K562 (cell line): ENCODE measurements at regions not wholly inside any gene's neighbourhood (a gene's known extent, or its start where the extent isn't known, plus 50 kb on each side); places are given as distances from the start of the nearest gene placed in this dataset.

Experiments
- ATAC-seq: fragments of 200-7000 bp; cut with Tn5 transposase; 3 replicates; pipeline ENCODE4 v1.9.1; 2020; ENCODE audit warnings: moderate library complexity
- BruUV-seq: library from RNA; stranded (reverse); fragments of 400-500 nt; replicated peaks from 2 replicates; lab custom pipeline; 2021; lab: Mats Ljungman, UMichigan
- CTCF ChIA-PET: fragments of 300-600 bp; formaldehyde crosslinking; extraction: SDS; loops from one replicate; lab custom pipeline; 2021; ENCODE audit warnings: low intra/inter-chr PET ratio; lab: Yijun Ruan, JAX
- POLR2A ChIA-PET: fragments of 300-600, 350-650 bp; sonication (Branson Sonifier 250); formaldehyde crosslinking; extraction: SDS; loops from one replicate; lab custom pipeline; 2021; ENCODE audit warnings: antibody characterized with exemption, inconsistent platforms; lab: Yijun Ruan, JAX
- DNase-seq, 4 experiments: peaks; one replicate each; pipeline versions ENCODE4 v3.0.0 to v3.0.0-alpha.2; 2011 to 2018; ENCODE audit warnings: low spot score in 3 of 4, mixed read lengths in 3 of 4; ENCODE audit errors: extremely low read depth in 1 of 4
- FAIRE-seq: peaks from 2 replicates; lab custom pipeline; 2011; peaks lifted over from hg19 to GRCh38; lab: Jason Lieb, UNC
- H2AFZ ChIP-seq: 2 replicates; pipeline ENCODE4 v1.6.0; 2011; ENCODE audit warnings: low read depth, low read length, control low read depth, inconsistent platforms
- H3K27ac ChIP-seq: fragments of 200-600 bp; 3 replicates; pipeline ENCODE4 v1.8.0; 2011; ENCODE audit warnings: low read depth, mild to moderate bottlenecking, control low read depth, inconsistent platforms, low read length, moderate library complexity, mixed read lengths; ENCODE audit errors: extremely low read depth
- H3K27me3 ChIP-seq, 2 experiments: fragments of 300-600 bp in 1 of 2; 2 replicates in 1 of 2; 3 replicates in 1 of 2; pipeline versions ENCODE4 v1.6.0 to v1.8.0; 2011; ENCODE audit warnings: inconsistent platforms in 2 of 2, low read length in 2 of 2, mild to moderate bottlenecking in 1 of 2, mixed read lengths in 1 of 2, moderate library complexity in 1 of 2; ENCODE audit not compliant: control insufficient read depth in 2 of 2, insufficient read depth in 2 of 2
- H3K36me3 ChIP-seq: fragments of 300-600 bp; 3 replicates; pipeline ENCODE4 v1.8.0; 2011; ENCODE audit warnings: mild to moderate bottlenecking, low read length, inconsistent platforms; ENCODE audit not compliant: control insufficient read depth, insufficient read depth
- H3K4me1 ChIP-seq, 2 experiments: fragments of 200-600 bp in 1 of 2; replicated peaks in 1 of 2; 2 replicates in 1 of 2; 3 replicates in 1 of 2; pipeline versions ENCODE4 v1.5.1 to v1.8.0; 2011; ENCODE audit warnings: inconsistent platforms in 2 of 2, low read length in 2 of 2, mild to moderate bottlenecking in 1 of 2, mixed read lengths in 1 of 2, moderate library complexity in 1 of 2; ENCODE audit not compliant: control insufficient read depth in 2 of 2, insufficient read depth in 2 of 2
- H3K4me2 ChIP-seq: 2 replicates; pipeline ENCODE4 v1.6.1; 2011; ENCODE audit warnings: low read length, control low read depth, inconsistent platforms, mixed read lengths; ENCODE audit not compliant: insufficient read depth
- H3K4me3 ChIP-seq: fragments of 200-600 bp; sonication (generic), shearing (Covaris generic); 2 replicates; pipeline ENCODE4 v1.5.1; 2016; ENCODE audit warnings: control low read depth, inconsistent platforms
- H3K79me2 ChIP-seq: fragments of 200-600 bp; 3 replicates; pipeline ENCODE4 v1.8.0; 2011; ENCODE audit warnings: low read length, inconsistent platforms; ENCODE audit not compliant: control insufficient read depth, insufficient read depth
- H3K9ac ChIP-seq, 2 experiments: 2 replicates each; pipeline versions ENCODE4 v1.6.0 to v1.6.1; 2011; ENCODE audit warnings: low read depth in 2 of 2, low read length in 2 of 2, control low read depth in 1 of 2, inconsistent platforms in 1 of 2, mild to moderate bottlenecking in 1 of 2, mixed read lengths in 1 of 2; ENCODE audit not compliant: insufficient read depth in 1 of 2
- H3K9me1 ChIP-seq: one replicate; pipeline ENCODE4 v1.6.0; 2011; ENCODE audit warnings: inconsistent platforms, mild to moderate bottlenecking, low read length, moderate library complexity; ENCODE audit not compliant: control insufficient read depth, insufficient read depth
- H3K9me3 ChIP-seq: replicated peaks from 2 replicates; pipeline ENCODE4 v1.5.1; 2011; ENCODE audit warnings: low read depth, low read length, inconsistent platforms; ENCODE audit not compliant: control insufficient read depth, insufficient read depth
- H4K20me1 ChIP-seq: replicated peaks from 2 replicates; pipeline ENCODE4 v1.6.1; 2011; ENCODE audit warnings: low read length, inconsistent platforms, mixed read lengths; ENCODE audit not compliant: control insufficient read depth, insufficient read depth
- GTF2A2 ChIP-seq: IDR thresholded peaks from 2 replicates; pipeline ENCODE4 v1.6.1; 2016; ENCODE audit warnings: mild to moderate bottlenecking, missing genetic modification characterization, missing compliant biosample characterization
- MAFG ChIP-seq: fragments of 450-650 bp; conservative IDR thresholded peaks from 2 replicates; pipeline ENCODE4 v1.6.1; 2016; ENCODE audit warnings: missing genetic modification characterization, missing compliant biosample characterization
- MCM2 ChIP-seq: fragments of 450-650 bp; IDR thresholded peaks from 2 replicates; pipeline ENCODE4 v1.6.1; 2017; ENCODE audit warnings: low read depth, mild to moderate bottlenecking
- NFE2L1 ChIP-seq: fragments of 450-650 bp; IDR thresholded peaks from 2 replicates; pipeline ENCODE4 v1.6.1; 2016; ENCODE audit warnings: missing genetic modification characterization, low read depth, mild to moderate bottlenecking, missing compliant biosample characterization, moderate library complexity, borderline replicate concordance
- PML ChIP-seq: IDR thresholded peaks from 2 replicates; pipeline ENCODE4 v1.6.1; 2012; ENCODE audit warnings: low read length, inconsistent platforms
- RBM14 ChIP-seq: fragments of 200-400 bp; formaldehyde crosslinking; IDR thresholded peaks from 2 replicates; pipeline ENCODE4 v1.6.1; 2018; ENCODE audit warnings: low read depth, mild to moderate bottlenecking, low read length, moderate library complexity, borderline replicate concordance; ENCODE audit not compliant: insufficient read depth
- SMAD2 ChIP-seq: fragments of 150-350 bp; IDR thresholded peaks from 2 replicates; pipeline ENCODE4 v1.6.1; 2014; ENCODE audit warnings: low read depth, mild to moderate bottlenecking, low read length
- SNRNP70 ChIP-seq: fragments of 200-400 bp; formaldehyde crosslinking; optimal IDR thresholded peaks from 2 replicates; pipeline ENCODE3; 2017; ENCODE audit warnings: low read depth, low read length
- YBX1 ChIP-seq: fragments of 450-650 bp; IDR thresholded peaks from 2 replicates; pipeline ENCODE4 v1.7.1; 2016; ENCODE audit warnings: mild to moderate bottlenecking
- ZKSCAN3 ChIP-seq: fragments of 250-450 bp; sonication (Bioruptor Pico); IDR thresholded peaks from 2 replicates; pipeline ENCODE4 v1.4.0; 2020
- ZNF3 ChIP-seq: fragments of 250-450 bp; sonication (Bioruptor Pico); IDR thresholded peaks from 2 replicates; pipeline ENCODE4 v1.5.0; 2021; ENCODE audit warnings: mild to moderate bottlenecking, moderate library complexity
- ZNF347 ChIP-seq: fragments of 450-650 bp; formaldehyde crosslinking; IDR thresholded peaks from 2 replicates; pipeline ENCODE4 v1.4.0; 2020; ENCODE audit warnings: low read depth, mild to moderate bottlenecking, moderate library complexity
- ZNF507 ChIP-seq: conservative IDR thresholded peaks from 2 replicates; pipeline ENCODE4 v1.6.1; 2017; ENCODE audit warnings: missing genetic modification characterization, missing compliant biosample characterization
- ZNF57 ChIP-seq: fragments of 450-650 bp; formaldehyde crosslinking; IDR thresholded peaks from 2 replicates; pipeline ENCODE4 v1.4.0; 2020; ENCODE audit warnings: mild to moderate bottlenecking, moderate library complexity
- ZNF77 ChIP-seq: fragments of 250-450 bp; sonication (Bioruptor Pico); IDR thresholded peaks from 2 replicates; pipeline ENCODE4 v1.5.0; 2020
- WGBS: fragments of 100-300 bp; shearing (Covaris generic); methylation state at CpG from one replicate; pipeline ENCODE4 v1.1.6; 2016; ENCODE audit warnings: low coverage, mixed read lengths; ENCODE audit not compliant: insufficient coverage; ENCODE audit errors: missing lambda C conversion rate; 5-methylcytosine and 5-hydroxymethylcytosine counted together
- in situ Hi-C: fragments of 300-500 bp; cut with MboI; formaldehyde crosslinking; loops from 4 replicates; pipeline ENCODE4 v1.15.0; 2018; ENCODE audit warnings: inconsistent platforms, mixed read lengths
- intact Hi-C: fragments of 100-400 bp; cut with micrococcal nuclease; formaldehyde crosslinking; loops from 2 replicates; pipeline ENCODE4 v1.14.2; 2022
- TF ChIP-seq, protein P1 (sequence below): sonication (generic); formaldehyde crosslinking; IDR thresholded peaks from 2 replicates; pipeline ENCODE4 v1.8.1; 2023; ENCODE audit warnings: mild to moderate bottlenecking, missing genetic modification reagents, moderate library complexity
- TF ChIP-seq, protein P2 (sequence below): fragments of 250-450 bp; sonication (Bioruptor Pico); IDR thresholded peaks from 2 replicates; pipeline ENCODE4 v1.8.0; 2021; ENCODE audit warnings: moderate library complexity, mild to moderate bottlenecking, inconsistent platforms
- TF ChIP-seq, protein P3 (sequence below): sonication (generic); formaldehyde crosslinking; IDR thresholded peaks from 2 replicates; pipeline ENCODE4 v1.8.1; 2023; ENCODE audit warnings: mild to moderate bottlenecking, missing genetic modification reagents
- TF ChIP-seq, protein P4 (sequence below): fragments of 450-650 bp; IDR thresholded peaks from 2 replicates; pipeline ENCODE4 v1.6.1; 2017; ENCODE audit warnings: mild to moderate bottlenecking, moderate library complexity

DNA sequence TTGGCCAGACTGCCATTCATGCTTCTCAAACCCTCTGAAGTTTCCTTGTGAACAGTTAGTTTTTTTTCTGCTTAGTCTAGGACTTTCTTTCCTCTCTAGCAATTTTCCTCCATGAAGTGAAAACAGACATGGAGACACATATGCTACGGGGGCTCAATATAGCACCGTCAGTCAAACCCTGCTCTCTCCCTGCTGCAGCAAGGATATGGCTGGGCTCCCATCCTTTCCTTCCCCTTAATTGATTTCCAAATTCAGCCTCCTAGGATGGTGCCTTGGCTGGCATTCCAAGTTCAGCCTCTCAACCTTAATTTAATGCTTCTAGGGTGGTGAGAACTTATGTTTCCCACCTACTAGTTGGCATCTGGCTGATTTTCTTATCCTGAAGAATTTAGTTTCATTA, 436.7 kb downstream of the NPIPA7 start:
- ChIA-PET POLR2A (interaction anchor here (0.6 kb wide), 1 partner anchor 1785 kb away, joined by 3 read pairs; no protein-coding TSS in a partner anchor), CTCF (no interaction called here)
- H3K9ac ChIP-seq = no peak overlapping the region
- in situ Hi-C loops = no loop called here
- FAIRE-seq (no peak), DNase-seq (no peak), ATAC-seq (no peak)
- H3K36me3 ChIP-seq = no peaks in the 10 kb centered on the region
- 0% methylated on average over 1 of the region's 2 CpGs for WGBS
- no peaks in the 10 kb centered on the region for H3K79me2 ChIP-seq
- H3K9me3 ChIP-seq = no peaks in the 10 kb centered on the region
- TF ChIP-seq SNRNP70 (no peak), NFE2L1 (tag) (no peak), PML (no peak), ZNF507 (tag) (no peak), MCM2 (no peak), GTF2A2 (tag) (no peak), ZNF57 (CRISPR knock-in tag) (no peak), ZNF347 (CRISPR knock-in tag) (no peak), RBM14 (no peak), ZKSCAN3 (CRISPR knock-in tag) (no peak), SMAD2 (no peak), ZNF3 (no peak), ZNF77 (no peak), MAFG (tag) (no peak), YBX1 (no peak)
- TF ChIP-seq, protein P1, sequence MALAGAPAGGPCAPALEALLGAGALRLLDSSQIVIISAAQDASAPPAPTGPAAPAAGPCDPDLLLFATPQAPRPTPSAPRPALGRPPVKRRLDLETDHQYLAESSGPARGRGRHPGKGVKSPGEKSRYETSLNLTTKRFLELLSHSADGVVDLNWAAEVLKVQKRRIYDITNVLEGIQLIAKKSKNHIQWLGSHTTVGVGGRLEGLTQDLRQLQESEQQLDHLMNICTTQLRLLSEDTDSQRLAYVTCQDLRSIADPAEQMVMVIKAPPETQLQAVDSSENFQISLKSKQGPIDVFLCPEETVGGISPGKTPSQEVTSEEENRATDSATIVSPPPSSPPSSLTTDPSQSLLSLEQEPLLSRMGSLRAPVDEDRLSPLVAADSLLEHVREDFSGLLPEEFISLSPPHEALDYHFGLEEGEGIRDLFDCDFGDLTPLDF (CRISPR knock-in tag) = no peak
- TF ChIP-seq, protein P2, sequence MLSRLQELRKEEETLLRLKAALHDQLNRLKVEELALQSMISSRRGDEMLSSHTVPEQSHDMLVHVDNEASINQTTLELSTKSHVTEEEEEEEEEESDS (CRISPR knock-in tag) = no peak
- TF ChIP-seq, protein P3, sequence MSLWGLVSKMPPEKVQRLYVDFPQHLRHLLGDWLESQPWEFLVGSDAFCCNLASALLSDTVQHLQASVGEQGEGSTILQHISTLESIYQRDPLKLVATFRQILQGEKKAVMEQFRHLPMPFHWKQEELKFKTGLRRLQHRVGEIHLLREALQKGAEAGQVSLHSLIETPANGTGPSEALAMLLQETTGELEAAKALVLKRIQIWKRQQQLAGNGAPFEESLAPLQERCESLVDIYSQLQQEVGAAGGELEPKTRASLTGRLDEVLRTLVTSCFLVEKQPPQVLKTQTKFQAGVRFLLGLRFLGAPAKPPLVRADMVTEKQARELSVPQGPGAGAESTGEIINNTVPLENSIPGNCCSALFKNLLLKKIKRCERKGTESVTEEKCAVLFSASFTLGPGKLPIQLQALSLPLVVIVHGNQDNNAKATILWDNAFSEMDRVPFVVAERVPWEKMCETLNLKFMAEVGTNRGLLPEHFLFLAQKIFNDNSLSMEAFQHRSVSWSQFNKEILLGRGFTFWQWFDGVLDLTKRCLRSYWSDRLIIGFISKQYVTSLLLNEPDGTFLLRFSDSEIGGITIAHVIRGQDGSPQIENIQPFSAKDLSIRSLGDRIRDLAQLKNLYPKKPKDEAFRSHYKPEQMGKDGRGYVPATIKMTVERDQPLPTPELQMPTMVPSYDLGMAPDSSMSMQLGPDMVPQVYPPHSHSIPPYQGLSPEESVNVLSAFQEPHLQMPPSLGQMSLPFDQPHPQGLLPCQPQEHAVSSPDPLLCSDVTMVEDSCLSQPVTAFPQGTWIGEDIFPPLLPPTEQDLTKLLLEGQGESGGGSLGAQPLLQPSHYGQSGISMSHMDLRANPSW (CRISPR knock-in tag) = no peak
- TF ChIP-seq, protein P4, sequence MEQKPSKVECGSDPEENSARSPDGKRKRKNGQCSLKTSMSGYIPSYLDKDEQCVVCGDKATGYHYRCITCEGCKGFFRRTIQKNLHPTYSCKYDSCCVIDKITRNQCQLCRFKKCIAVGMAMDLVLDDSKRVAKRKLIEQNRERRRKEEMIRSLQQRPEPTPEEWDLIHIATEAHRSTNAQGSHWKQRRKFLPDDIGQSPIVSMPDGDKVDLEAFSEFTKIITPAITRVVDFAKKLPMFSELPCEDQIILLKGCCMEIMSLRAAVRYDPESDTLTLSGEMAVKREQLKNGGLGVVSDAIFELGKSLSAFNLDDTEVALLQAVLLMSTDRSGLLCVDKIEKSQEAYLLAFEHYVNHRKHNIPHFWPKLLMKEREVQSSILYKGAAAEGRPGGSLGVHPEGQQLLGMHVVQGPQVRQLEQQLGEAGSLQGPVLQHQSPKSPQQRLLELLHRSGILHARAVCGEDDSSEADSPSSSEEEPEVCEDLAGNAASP = no peak
- no peak overlapping the region for H3K4me3 ChIP-seq
- H3K9me1 ChIP-seq = no peaks in the 10 kb centered on the region
- H2AFZ ChIP-seq = no peak overlapping the region
- no peak overlapping the region for H3K27ac ChIP-seq
- H4K20me1 ChIP-seq = no peaks in the 10 kb centered on the region
- BruUV-seq = no TSS peak
- no peaks in the 10 kb centered on the region for H3K27me3 ChIP-seq
- no peaks in the 10 kb centered on the region for H3K4me1 ChIP-seq
- intact Hi-C loops = no loop called here
- H3K4me2 ChIP-seq = no peak overlapping the region
